ENCODE measurements at regions not wholly inside any gene's neighbourhood (a gene's known extent, or its start where the extent isn't known, plus 50 kb on each side); places are given as distances from the start of the nearest gene placed in this dataset.

DNA sequence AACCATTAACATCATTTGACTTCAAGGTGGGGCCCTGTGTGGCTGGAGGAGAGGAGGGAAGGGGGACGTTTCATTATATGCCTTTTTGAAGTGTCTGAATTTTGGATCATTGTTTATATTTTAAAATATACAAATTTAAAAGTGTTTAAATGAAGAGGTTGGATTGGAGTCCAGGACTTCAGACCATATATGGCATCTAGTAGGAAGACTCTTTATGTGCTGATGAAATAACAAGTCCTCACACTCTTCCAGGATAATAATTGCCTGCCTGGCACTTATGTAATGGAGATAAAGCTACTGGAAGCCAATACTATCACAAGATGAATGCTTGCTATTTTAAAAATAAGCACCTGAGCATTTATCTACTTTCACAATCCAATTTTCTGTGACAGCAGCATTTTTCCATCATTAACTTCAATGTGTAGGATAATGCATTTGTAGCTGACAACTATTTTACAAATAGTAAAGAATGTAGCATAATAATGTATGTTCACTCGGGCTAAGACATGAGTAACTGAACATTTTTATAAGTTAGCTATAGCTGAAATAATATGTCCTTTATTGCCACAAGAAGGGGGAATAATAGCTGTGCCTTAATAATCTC is 188.4 kb downstream of the MTCL1 start:
- no peak for DNase-seq (ENCODE audit: low read depth)
- Histone ChIP-seq H3K4me3 (ENCODE audit: low read depth, low read length) (no peak overlapping the region), H3K27me3 (ENCODE audit: control insufficient read depth, insufficient read depth, low read length) (no peaks in the 10 kb centered on the region), H3K36me3 (ENCODE audit: control insufficient read depth, insufficient read depth, low read length) (no peaks in the 10 kb centered on the region)
- TF ChIP-seq, protein P1, sequence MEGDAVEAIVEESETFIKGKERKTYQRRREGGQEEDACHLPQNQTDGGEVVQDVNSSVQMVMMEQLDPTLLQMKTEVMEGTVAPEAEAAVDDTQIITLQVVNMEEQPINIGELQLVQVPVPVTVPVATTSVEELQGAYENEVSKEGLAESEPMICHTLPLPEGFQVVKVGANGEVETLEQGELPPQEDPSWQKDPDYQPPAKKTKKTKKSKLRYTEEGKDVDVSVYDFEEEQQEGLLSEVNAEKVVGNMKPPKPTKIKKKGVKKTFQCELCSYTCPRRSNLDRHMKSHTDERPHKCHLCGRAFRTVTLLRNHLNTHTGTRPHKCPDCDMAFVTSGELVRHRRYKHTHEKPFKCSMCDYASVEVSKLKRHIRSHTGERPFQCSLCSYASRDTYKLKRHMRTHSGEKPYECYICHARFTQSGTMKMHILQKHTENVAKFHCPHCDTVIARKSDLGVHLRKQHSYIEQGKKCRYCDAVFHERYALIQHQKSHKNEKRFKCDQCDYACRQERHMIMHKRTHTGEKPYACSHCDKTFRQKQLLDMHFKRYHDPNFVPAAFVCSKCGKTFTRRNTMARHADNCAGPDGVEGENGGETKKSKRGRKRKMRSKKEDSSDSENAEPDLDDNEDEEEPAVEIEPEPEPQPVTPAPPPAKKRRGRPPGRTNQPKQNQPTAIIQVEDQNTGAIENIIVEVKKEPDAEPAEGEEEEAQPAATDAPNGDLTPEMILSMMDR (IDR thresholded peaks at IDR 0.05; ENCODE audit: insufficient read depth, low read length, poor library complexity, severe bottlenecking), result no peak

GRCh38 chr18:8894823-8895222 is 189.5 kb downstream of the MTCL1 start:
- no peaks in the 10 kb centered on the region for H3K27me3 ChIP-seq (ENCODE audit: control insufficient read depth, insufficient read depth, low read length)
- no peaks in the 10 kb centered on the region for H3K36me3 ChIP-seq (ENCODE audit: control insufficient read depth, insufficient read depth, low read length)
- no peak for DNase-seq (ENCODE audit: low read depth)
- no peak overlapping the region for H3K4me3 ChIP-seq (ENCODE audit: low read depth, low read length)
- TF ChIP-seq, protein P1 (IDR thresholded peaks at IDR 0.05; ENCODE audit: insufficient read depth, low read length, poor library complexity, severe bottlenecking), result no peak

GRCh38 chr18:8895341-8895740 is 190.0 kb downstream of the MTCL1 start:
- TF ChIP-seq, protein P1 (IDR thresholded peaks at IDR 0.05; ENCODE audit: insufficient read depth, low read length, poor library complexity, severe bottlenecking), result no peak
- Histone ChIP-seq H3K27me3 (ENCODE audit: control insufficient read depth, insufficient read depth, low read length) (no peaks in the 10 kb centered on the region), H3K4me3 (ENCODE audit: low read depth, low read length) (no peak overlapping the region), H3K36me3 (ENCODE audit: control insufficient read depth, insufficient read depth, low read length) (no peaks in the 10 kb centered on the region)
- no peak for DNase-seq (ENCODE audit: low read depth)

GRCh38 chr18:8895987-8896619 is 190.7 kb downstream of the MTCL1 start:
- Histone ChIP-seq H3K36me3 (ENCODE audit: control insufficient read depth, insufficient read depth, low read length) (no peaks in the 10 kb centered on the region), H3K4me3 (ENCODE audit: low read depth, low read length) (no peak overlapping the region), H3K27me3 (ENCODE audit: control insufficient read depth, insufficient read depth, low read length) (no peaks in the 10 kb centered on the region)
- no peak for DNase-seq (ENCODE audit: low read depth)
- TF ChIP-seq, protein P1 (IDR thresholded peaks at IDR 0.05; ENCODE audit: insufficient read depth, low read length, poor library complexity, severe bottlenecking), result no peak

DNA sequence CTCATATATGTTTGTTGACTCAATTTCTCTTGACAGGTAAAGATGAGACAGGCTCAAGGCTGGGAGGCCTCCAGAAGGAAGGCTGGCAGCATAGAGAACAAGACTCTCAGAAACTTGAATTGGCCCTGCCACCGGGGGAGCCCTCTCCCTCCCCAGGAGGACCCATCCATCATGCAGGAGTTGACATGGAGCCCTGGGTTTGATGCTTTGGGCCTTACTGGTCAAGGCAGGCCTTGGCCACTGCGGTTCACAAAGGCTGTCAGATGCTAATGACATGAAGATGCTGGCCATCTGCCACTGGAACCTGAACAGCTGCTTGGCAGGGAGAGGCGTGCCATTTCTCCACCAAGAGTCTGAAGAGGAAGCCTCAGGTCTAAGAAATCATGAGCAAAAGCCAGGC is 193.6 kb downstream of the MTCL1 start:
- H3K4me3 ChIP-seq (ENCODE audit: low read depth, low read length), result no peak overlapping the region
- no peak for DNase-seq (ENCODE audit: low read depth)
- no peaks in the 10 kb centered on the region for H3K36me3 ChIP-seq (ENCODE audit: control insufficient read depth, insufficient read depth, low read length)
- TF ChIP-seq, protein P1 (IDR thresholded peaks at IDR 0.05; ENCODE audit: insufficient read depth, low read length, poor library complexity, severe bottlenecking), result peak; percentile 6
- H3K27me3 ChIP-seq (ENCODE audit: control insufficient read depth, insufficient read depth, low read length), result no peaks in the 10 kb centered on the region

DNA sequence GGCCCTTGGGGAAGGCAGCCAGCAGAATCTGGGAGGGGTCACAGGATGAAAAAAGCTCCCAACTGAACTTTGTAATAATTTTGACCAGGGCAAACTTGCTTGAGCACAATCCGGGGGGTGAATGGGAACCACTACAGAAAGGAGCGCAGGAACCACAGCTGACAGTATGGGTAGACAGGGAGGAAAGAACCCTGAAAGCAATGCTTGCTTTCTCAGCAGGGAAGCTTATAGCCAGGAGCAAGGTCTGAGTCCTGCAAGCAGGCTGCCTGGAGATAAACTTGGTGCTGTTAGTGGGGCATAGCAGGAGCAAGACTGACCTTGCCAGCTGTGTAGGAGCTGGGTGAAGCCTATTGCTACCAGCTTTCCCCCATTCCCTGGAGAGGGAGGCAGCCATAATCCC is 195.2 kb downstream of the MTCL1 start:
- Histone ChIP-seq H3K4me3 (ENCODE audit: low read depth, low read length) (no peak overlapping the region), H3K36me3 (ENCODE audit: control insufficient read depth, insufficient read depth, low read length) (no peaks in the 10 kb centered on the region), H3K27me3 (ENCODE audit: control insufficient read depth, insufficient read depth, low read length) (no peaks in the 10 kb centered on the region)
- DNase-seq (ENCODE audit: low read depth), result no peak
- TF ChIP-seq, protein P1 (IDR thresholded peaks at IDR 0.05; ENCODE audit: insufficient read depth, low read length, poor library complexity, severe bottlenecking), result no peak

Measured in kidney epithelial cell (primary cell).